ENCODE measurements at regions not wholly inside any gene's neighbourhood (a gene's known extent, or its start where the extent isn't known, plus 50 kb on each side); places are given as distances from the start of the nearest gene placed in this dataset.

GRCh38 chrX:39117101-39117500 lies 315.8 kb downstream of the MID1IP1 start:
- H3K9me2 ChIP-seq (replicated peaks; ENCODE audit: low read length) = no peaks in the 10 kb centered on the region
- no peak overlapping the region for H3K4me2 ChIP-seq (ENCODE audit: low read length)
- ATAC-seq (no peak), DNase-seq (no peak)
- no peaks in the 10 kb centered on the region for H4K20me1 ChIP-seq (ENCODE audit: low read length)
- no peaks in the 10 kb centered on the region for H3K36me3 ChIP-seq (ENCODE audit: low read depth, low read length)
- ChIA-PET POLR2A (ENCODE audit: unreplicated experiment) (no interaction called here), CTCF (no interaction called here)
- no TSS peak for BruUV-seq (replicated peaks)
- TF ChIP-seq CTCF (conservative IDR thresholded peaks at IDR 0.05; ENCODE audit: low read depth, low read length) = no peak
- no peak for TF ChIP-seq EZH2 (IDR thresholded peaks at IDR 0.05; ENCODE audit: low read length, unreplicated experiment)
- no peak for TF ChIP-seq EZH2phosphoT487 (IDR thresholded peaks at IDR 0.05; ENCODE audit: borderline replicate concordance, low read length)
- H3K79me2 ChIP-seq (ENCODE audit: low read length) = no peaks in the 10 kb centered on the region
- H3F3A ChIP-seq (ENCODE audit: low read length, unreplicated experiment) = no peaks in the 10 kb centered on the region
- intact Hi-C loops (cut with micrococcal nuclease) = no loop called here
- no peak overlapping the region for H3K4me3 ChIP-seq (ENCODE audit: low read length)
- H3K27me3 ChIP-seq (ENCODE audit: low read length) = no peaks in the 10 kb centered on the region
- peaks cover 17% of the 10 kb centered on the region for H3K4me1 ChIP-seq (ENCODE audit: insufficient read depth, low read length)
- no peak overlapping the region for H2AFZ ChIP-seq (ENCODE audit: low read length)
- no peaks in the 10 kb centered on the region for H3K9me3 ChIP-seq (ENCODE audit: low read length)
- no peak overlapping the region for H3K9ac ChIP-seq (ENCODE audit: low read length)
- H3K27ac ChIP-seq (ENCODE audit: low read length) = no peak overlapping the region

DNA sequence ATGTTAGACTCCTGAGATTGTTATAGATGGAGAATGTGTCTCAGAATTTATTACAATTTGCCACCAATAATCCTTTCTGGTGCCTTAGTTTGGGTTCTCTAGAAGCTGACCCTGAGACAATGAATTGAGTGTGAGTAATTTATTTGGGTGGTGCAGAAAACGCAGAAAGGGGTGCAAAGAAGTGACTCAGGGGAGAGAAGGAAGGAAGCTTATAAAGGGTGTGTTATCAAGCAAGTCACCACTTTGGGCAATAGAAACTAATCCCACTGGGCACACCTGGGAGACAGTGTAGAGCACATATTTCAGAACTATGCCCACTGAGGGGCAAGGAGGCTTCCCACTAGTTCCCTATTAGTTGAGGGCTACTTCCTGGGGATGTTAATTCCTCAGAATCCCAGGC lies 320.6 kb downstream of the MID1IP1 start:
- Histone ChIP-seq H4K20me1 (ENCODE audit: low read length) (no peaks in the 10 kb centered on the region), H2AFZ (ENCODE audit: low read length) (no peak overlapping the region), H3K9me3 (ENCODE audit: low read length) (no peaks in the 10 kb centered on the region), H3K4me1 (ENCODE audit: insufficient read depth, low read length) (no peaks in the 10 kb centered on the region), H3K27me3 (ENCODE audit: low read length) (no peaks in the 10 kb centered on the region), H3K27ac (ENCODE audit: low read length) (no peak overlapping the region), H3K9ac (ENCODE audit: low read length) (no peak overlapping the region), H3K4me3 (ENCODE audit: low read length) (no peak overlapping the region), H3K79me2 (ENCODE audit: low read length) (no peaks in the 10 kb centered on the region), H3K36me3 (ENCODE audit: low read depth, low read length) (no peaks in the 10 kb centered on the region), H3K4me2 (ENCODE audit: low read length) (no peak overlapping the region), H3F3A (ENCODE audit: low read length, unreplicated experiment) (no peaks in the 10 kb centered on the region), H3K9me2 (replicated peaks; ENCODE audit: low read length) (no peaks in the 10 kb centered on the region)
- TF ChIP-seq EZH2phosphoT487 (IDR thresholded peaks at IDR 0.05; ENCODE audit: borderline replicate concordance, low read length) (no peak), CTCF (conservative IDR thresholded peaks at IDR 0.05; ENCODE audit: low read depth, low read length) (no peak), EZH2 (IDR thresholded peaks at IDR 0.05; ENCODE audit: low read length, unreplicated experiment) (no peak)
- CTCF ChIA-PET = no interaction called here
- intact Hi-C loops (cut with micrococcal nuclease) = no loop called here
- no peak for ATAC-seq
- BruUV-seq (replicated peaks) = no TSS peak
- POLR2A ChIA-PET (ENCODE audit: unreplicated experiment) = no interaction called here
- DNase-seq = no peak

- TF ChIP-seq EZH2 (IDR thresholded peaks at IDR 0.05; ENCODE audit: low read length, unreplicated experiment) (no peak), EZH2phosphoT487 (IDR thresholded peaks at IDR 0.05; ENCODE audit: borderline replicate concordance, low read length) (no peak), CTCF (conservative IDR thresholded peaks at IDR 0.05; ENCODE audit: low read depth, low read length) (no peak)
- Histone ChIP-seq H3F3A (ENCODE audit: low read length, unreplicated experiment) (no peaks in the 10 kb centered on the region), H3K4me3 (ENCODE audit: low read length) (no peak overlapping the region), H3K27me3 (ENCODE audit: low read length) (no peaks in the 10 kb centered on the region), H3K4me1 (ENCODE audit: insufficient read depth, low read length) (no peaks in the 10 kb centered on the region), H3K4me2 (ENCODE audit: low read length) (no peak overlapping the region), H3K9me3 (ENCODE audit: low read length) (no peaks in the 10 kb centered on the region), H2AFZ (ENCODE audit: low read length) (no peak overlapping the region), H3K79me2 (ENCODE audit: low read length) (no peaks in the 10 kb centered on the region), H3K36me3 (ENCODE audit: low read depth, low read length) (no peaks in the 10 kb centered on the region), H4K20me1 (ENCODE audit: low read length) (no peaks in the 10 kb centered on the region), H3K9me2 (replicated peaks; ENCODE audit: low read length) (no peaks in the 10 kb centered on the region), H3K9ac (ENCODE audit: low read length) (no peak overlapping the region), H3K27ac (ENCODE audit: low read length) (no peak overlapping the region)
- CTCF ChIA-PET = no interaction called here
- no TSS peak for BruUV-seq (replicated peaks)
- POLR2A ChIA-PET (ENCODE audit: unreplicated experiment) = no interaction called here
- intact Hi-C loops (cut with micrococcal nuclease) = no loop called here
- ATAC-seq = no peak
- no peak for DNase-seq
These were observed 324.6 kb downstream of the MID1IP1 start for GRCh38 chrX:39125834-39126233.
